Stimulated activated CD8-positive, alpha-beta memory T cell treated with anti-CD3 and anti-CD28 coated beads, Interleukin-15, amount 100 ng/mL, for 1 hour (primary cell): ENCODE measurements at regions not wholly inside any gene's neighbourhood (a gene's known extent, or its start where the extent isn't known, plus 50 kb on each side); places are given as distances from the start of the nearest gene placed in this dataset.
"Not testable (repeated sequence)": the region's sequence is repeated elsewhere in the genome, so short reads cannot be mapped to it uniquely, and the experiment has no call there.

Experiments used
- DNase-seq: peaks from one replicate; pipeline ENCODE4 v3.0.0-alpha.2; 2020; ENCODE audit warnings: low read depth

DNA sequence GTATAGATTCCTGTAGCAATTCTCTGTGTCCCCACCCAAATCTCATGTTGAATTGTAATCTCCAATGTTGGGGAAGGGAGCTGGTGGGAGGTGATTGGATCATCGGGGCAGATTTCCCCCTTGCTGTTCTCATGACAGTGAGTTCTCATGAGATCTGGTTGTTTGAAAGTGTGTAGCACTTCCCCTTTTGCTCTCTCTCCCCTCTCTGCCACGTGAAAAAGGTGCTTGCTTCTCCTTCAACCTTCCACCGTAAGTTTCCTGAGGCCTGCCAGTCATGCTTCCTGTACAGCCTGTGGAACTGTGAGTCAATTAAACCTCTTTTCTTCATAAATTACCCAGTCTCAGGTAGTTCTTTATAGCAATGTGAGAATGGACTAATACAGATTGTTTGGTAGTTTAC is 175.3 kb upstream of the ACO1 start:
- not testable (repeated sequence) for DNase-seq

- DNase-seq, result no peak
These were observed 166.2 kb upstream of the ACO1 start for GRCh38 chr9:32218100-32218767.

GRCh38 chr9:32220750-32221149 is 163.7 kb upstream of the ACO1 start:
- no peak for DNase-seq

DNA sequence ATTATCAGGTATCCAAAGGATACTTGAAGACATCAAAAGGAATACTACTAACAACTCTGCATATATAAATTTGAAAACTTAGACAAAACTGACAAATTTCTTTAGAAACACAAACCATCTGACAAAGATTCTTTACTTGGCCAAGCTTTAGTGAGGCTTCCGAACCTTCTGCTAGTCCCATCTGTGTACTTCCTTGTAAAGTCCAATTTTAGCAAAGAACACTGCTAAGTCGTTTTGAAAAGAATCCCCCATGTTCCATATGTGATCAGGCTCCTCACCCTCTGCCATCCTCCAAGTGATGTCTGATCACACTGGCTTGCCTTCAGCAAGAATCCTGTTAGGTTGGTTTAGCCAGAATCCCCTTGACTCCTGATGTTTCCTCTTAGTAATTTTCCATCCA is 150.0 kb upstream of the ACO1 start:
- no peak for DNase-seq

DNA sequence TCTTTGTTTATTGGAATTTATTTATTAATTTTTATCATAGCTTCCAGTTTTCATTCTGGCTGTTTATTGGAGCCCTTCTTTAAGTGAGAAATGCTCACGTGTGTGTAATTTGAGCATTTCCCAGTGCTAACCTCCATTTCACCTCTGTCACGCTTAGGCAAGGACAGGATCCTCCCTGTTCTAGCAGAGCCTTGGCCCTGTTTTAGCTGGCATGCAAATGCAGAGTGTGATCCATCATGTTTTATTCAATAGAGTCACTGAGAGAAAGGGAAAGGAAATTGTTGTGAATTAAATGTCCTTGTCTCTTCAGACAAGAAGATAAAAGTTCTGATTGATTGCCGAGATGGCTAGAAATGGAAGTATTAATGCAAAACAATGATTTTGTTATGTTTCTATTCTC is 137.3 kb upstream of the ACO1 start:
- no peak for DNase-seq

- DNase-seq, result no peak
These were observed 136.2 kb upstream of the ACO1 start for GRCh38 chr9:32248189-32248712.

DNA sequence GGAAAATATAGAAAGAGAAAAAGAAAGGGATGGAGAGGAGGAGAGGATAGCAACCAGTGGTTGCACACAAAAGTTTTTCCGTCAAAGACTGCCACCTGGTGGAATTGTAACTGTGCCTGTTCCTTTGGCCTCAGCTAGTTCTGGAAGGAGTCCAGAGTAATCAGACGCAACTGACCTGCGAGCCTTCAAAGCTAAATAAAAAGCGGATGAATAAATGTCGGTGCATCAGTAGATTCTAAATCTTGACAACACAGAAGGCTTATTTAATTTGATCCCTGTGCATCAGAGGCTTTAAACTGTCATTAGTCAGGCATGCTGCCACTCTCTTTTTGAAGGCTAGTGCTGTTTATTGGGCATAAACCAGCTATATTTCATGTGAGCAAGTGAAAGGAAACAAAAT is 132.9 kb upstream of the ACO1 start:
- peak; percentile 1 for DNase-seq

- DNase-seq, result no peak
These were observed 130.7 kb upstream of the ACO1 start for GRCh38 chr9:32253731-32254130.

GRCh38 chr9:32255026-32255425 is 129.4 kb upstream of the ACO1 start:
- DNase-seq, result no peak

DNA sequence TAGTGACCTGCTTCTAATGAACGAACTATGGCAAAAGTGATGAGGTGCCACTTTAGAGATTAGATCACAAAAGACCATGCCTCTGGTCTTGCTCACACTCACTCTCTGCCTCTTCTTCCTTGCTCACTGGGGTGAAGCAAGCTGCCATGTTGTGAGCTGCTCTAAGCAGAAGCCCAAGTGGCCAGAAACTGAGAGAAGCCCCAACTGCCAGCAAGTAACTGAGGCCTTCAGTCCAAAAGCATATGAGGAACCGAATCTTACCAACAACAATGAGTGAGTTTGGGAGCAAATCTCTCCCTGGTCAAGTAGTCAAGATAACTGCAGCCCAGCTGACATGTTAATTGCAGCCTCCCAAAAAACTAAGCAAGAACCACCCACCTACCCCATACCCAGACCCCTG is 126.0 kb upstream of the ACO1 start:
- DNase-seq, result no peak

DNA sequence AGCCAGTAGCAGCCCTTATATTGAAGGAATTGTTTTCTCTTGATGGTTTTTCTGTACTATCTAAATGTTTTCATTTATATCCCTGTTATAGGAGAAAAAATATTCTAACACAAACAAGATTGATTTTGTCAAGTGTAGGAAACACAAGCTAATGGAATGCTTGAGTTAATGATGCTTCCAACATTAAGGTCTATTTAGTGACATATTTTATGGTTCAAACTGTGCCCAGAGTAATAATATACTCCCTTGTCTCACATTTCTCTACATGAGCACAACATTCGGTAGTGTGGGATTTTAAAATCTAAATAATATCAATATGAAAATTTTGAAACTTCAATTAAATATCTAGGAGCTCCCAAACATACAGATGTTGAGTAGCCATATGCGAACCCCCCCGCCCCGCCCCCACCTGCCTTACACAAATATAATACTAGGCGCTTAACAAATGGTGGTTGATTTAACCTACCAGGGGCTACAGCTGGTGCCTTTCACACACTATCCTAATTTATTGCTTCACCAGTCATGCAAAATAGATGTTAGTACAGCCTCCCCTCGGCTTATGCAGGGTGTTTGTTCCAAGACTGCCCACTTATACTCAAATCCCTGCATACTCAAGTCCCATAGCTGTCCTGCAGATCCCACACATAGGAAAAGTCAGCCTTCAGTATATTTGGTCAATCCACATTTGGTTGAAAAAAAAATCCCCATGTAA is 124.1 kb upstream of the ACO1 start:
- DNase-seq, result no peak

- DNase-seq, result no peak
These were observed 120.1 kb upstream of the ACO1 start for GRCh38 chr9:32264170-32264864.

GRCh38 chr9:32265037-32265436 is 119.4 kb upstream of the ACO1 start:
- no peak for DNase-seq

- DNase-seq, result no peak
These were observed 105.5 kb upstream of the ACO1 start for GRCh38 chr9:32278991-32279390.

DNA sequence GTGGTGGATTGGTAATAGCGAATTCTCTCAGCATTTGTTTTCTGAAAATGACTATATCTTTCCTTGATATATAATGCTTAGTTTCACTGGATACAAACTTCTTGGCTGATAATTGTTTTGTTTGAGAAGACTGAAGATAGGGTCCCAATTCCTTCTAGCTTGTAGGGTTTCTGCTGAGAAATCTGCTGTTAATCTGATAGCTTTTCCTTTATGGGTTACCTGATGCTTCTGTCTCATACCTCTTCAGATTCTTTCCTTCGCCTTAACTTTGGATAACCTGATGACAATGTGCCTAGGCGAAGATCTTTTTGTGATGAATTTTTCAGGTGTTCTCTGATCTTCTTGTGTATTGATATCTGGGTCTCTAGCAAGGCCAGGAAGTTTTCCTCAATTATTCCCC is 94.7 kb upstream of the ACO1 start:
- DNase-seq, result no peak

DNA sequence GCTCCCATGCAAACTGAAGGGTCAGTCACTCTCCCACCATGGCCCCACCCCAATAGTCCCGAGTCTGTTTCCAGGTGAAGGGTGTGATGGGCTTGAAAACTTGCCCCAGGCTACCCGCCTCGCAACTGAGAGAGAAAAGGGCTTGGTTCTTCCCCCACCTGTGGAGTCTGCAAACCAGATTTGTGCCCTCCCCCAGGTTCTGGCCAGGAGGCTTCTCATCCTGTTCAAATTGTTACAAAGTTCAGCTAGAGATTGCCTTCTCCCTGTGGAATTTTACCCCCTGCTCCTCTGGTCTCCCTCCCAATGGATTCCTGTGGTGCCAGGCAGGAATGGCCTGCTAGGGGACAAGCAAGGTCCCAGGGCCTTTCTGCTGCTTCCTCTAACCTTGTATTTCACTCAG is 93.1 kb upstream of the ACO1 start:
- DNase-seq, result no peak

GRCh38 chr9:32292611-32293010 is 91.8 kb upstream of the ACO1 start:
- DNase-seq, result no peak

GRCh38 chr9:32293091-32293490 is 91.4 kb upstream of the ACO1 start:
- no peak for DNase-seq

GRCh38 chr9:32294106-32294505 is 90.3 kb upstream of the ACO1 start:
- DNase-seq, result no peak

GRCh38 chr9:32300373-32300772 is 84.1 kb upstream of the ACO1 start:
- no peak for DNase-seq

GRCh38 chr9:32304495-32304894 is 79.9 kb upstream of the ACO1 start:
- DNase-seq, result no peak

DNA sequence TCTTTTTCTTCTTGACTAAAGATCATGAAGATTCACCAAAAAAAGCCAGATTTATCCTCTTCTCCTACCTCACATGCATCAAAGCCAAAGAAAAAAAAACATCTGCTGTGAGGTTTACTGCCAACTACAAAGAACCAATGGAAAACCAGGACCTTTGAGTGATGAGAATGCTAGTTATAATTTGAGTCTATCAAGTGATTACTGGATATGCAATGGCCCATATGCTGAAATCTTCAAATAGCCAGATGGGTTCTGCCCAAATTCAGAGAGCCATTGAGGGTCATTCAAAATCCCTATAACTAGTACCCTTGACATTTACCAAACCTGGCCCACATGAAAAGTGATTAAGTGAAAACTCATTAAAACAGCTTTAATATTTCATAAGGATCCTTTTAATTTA is 78.4 kb upstream of the ACO1 start:
- DNase-seq, result no peak

DNA sequence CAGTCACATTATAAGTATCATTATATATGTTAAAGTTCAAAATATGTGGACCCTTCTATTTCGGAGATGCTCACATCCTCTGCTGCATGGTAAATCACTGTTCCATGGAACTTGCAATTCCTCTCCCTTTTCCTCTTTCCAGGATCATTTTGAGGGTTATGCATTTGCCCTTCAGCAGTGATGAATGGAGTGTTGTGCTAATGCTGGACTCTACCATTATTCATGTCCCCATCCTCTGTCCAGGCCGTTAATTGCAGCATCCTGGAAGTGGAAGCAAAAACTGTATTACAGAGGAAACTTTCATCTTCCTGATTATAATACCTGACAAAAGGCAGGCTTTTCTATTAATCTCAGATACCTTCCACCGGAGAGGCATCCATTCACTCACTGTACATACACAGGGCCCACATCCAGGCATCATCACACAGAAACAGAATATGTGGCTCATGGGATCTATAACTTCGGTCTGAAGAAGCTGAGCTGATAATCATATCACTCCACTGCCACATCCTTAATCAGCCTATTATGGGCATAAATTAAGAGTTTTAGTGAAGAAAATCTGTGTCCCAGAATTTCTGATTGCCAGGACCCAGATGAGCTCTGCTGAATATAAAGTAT is 65.0 kb upstream of the ACO1 start:
- no peak for DNase-seq
